HG03064 (cell line): ENCODE measurements at regions not wholly inside any gene's neighbourhood (a gene's known extent, or its start where the extent isn't known, plus 50 kb on each side); places are given as distances from the start of the nearest gene placed in this dataset.

Experiments used
- ATAC-seq: cut with Tn5 transposase; IDR thresholded peaks from one replicate; pipeline ENCODE4 v1.9.1; 2021; ENCODE audit warnings: low read depth; ENCODE audit not compliant: unreplicated experiment

DNA sequence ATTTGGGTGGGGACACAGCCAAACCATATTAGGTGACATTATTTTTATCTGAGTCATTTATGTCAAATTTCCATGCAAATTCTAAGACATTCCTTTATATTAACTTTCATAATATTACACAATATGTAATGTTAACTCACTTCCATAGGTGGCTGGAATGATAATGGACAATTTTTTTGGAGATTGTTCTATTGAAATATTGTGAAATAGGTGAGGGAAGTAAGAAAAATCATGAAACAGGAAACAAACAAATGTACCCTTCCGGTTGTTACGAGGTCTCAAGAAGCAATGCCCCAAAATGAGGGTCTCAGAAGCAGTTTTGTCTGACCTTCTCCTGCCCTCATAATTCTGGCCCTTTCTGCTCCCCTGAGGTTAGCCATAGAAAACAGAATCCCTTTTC, 306.5 kb downstream of the HDGFL1 start:
- ATAC-seq = no peak

GRCh38 chr6:22878324-22878701, 308.9 kb downstream of the HDGFL1 start:
- ATAC-seq = no peak

- no peak for ATAC-seq
Observed at GRCh38 chr6:22878706-22879105, 309.3 kb downstream of the HDGFL1 start.

DNA sequence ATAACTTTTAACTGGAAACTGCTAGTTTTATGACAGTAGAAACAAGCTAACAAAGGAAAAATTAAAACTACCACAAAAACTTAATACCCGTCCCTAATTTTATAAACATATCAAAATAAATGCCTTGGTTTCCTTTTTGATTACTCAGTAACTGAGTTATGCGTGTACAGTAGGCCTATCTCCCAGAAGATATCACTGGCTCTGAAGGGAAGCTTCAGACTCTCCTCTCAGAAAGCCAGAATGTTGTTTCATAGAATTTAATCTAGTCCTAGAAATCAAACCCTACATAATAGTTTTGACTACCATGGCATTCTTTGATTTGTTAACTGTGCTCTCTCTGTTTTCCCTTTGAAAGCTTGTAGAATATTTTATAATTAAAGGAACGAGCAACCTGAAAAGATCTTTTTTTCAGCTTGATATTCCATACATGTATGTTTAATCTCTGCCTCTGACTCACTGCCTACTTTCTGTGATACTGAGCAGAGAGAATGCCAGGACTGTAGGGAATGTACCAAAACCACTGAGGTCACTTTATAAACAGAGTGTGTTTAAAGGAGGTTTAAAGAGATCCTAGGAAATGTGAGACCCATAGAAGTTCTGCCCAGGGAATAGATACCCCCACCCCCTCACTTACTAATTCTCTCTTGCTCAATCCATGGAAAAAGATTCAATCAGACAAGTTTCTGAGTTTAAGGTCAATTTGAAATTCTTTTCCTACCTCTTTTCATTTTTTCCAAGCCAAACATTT, 311.5 kb downstream of the HDGFL1 start:
- ATAC-seq = no peak

- ATAC-seq = no peak
Observed at GRCh38 chr6:22882581-22882980, 313.2 kb downstream of the HDGFL1 start.

- ATAC-seq = no peak
Observed at GRCh38 chr6:22883061-22883717, 313.8 kb downstream of the HDGFL1 start.

DNA sequence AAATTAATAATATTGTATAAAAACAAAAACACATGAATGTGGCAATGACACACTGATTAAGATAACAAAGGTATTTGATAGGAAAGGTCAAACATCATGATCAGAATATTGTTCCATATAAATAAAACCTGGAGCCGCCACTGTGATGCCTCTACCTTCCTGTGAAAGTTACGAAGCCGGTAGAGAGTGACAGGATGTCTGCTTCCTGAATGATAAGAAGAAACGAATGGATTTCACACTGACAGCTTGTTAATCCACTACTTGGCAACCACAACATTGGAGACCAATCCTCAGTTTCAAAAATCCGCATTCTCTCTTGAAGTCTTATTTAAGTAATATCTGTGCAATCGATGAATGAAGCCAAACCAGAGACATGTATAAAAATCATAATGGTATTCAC, 315.1 kb downstream of the HDGFL1 start:
- no peak for ATAC-seq

DNA sequence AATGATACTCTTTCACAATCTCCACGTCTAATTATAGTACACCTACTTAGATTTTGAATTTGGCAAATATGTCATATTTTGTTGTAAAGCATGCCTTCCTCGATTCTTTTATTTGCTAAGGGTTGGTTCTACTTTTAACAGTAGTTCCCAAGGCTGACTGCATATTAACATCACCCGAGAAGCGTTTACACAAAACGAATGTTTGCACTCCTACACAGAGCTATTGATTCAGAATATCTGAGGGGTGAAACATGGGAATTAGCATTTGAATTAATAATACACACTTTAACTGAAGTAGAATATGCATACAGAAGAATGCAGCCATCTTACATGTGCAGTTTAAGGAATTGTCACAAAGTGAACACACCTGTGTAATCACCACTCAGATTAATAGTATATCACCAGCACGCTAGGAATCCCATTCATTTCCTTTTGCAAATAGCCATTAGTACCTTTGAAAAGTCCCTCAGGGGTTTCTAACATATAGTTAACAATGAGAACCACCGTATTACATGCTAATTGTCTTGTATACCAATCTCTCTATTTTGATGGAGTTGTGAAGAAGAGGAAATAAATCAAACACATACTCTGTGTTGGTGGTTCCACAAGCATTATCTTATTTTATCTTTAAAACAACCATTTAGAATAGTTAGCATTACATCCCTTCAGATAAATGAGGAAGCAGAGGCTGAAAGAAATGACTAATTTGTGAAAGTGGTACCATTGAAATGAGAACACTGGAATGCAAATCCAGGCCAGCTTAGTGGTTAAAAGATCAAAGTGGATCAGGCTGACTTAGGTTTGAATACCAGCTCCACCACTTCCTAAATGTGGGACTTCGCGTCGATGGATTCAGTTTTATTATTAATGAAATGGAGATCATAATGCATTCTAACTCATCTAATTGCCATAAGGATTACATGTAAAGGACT, 317.6 kb downstream of the HDGFL1 start:
- ATAC-seq = no peak

GRCh38 chr6:22888163-22888752, 318.9 kb downstream of the HDGFL1 start:
- ATAC-seq = no peak

DNA sequence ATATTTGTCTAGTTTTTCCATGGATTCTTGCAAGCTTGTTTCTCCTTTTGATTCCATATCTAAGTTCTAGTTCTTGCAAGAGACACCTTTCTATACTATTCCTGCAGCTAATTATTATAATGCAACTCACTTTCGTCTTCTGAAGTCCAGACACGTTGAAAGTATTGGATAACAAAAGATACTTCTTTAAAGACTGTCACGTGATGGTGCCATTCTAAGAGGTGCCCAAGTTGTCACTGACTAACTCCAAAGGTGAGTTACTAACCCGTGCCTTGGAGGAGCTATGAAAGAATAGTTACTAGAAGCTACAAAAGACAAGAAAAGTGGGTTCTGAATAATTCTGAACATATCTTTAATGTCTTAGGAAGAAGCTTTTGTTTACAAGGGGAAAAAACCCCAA, 322.6 kb downstream of the HDGFL1 start:
- no peak for ATAC-seq

- no peak for ATAC-seq
Observed at GRCh38 chr6:22892452-22892851, 323.1 kb downstream of the HDGFL1 start.

GRCh38 chr6:22896696-22897095, 327.3 kb downstream of the HDGFL1 start:
- ATAC-seq = no peak

DNA sequence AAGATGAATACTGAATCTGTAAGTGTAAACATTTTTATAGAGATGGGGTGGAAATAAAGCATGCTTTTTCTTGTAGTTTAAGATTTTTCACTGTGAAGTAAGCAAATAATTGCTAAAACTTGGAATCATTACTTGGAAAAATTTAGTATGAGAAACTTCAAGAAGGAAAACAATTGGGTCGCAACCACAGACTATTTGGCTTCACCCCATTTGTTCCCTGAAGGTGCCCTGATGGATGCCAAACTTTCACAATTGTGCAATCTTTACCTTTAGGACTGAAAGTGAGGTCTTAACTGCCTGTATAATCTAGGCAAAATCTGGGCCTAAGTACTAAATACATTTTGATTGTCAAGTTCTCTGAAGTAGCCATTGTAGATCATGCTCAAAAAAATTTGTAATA, 330.1 kb downstream of the HDGFL1 start:
- ATAC-seq = no peak

DNA sequence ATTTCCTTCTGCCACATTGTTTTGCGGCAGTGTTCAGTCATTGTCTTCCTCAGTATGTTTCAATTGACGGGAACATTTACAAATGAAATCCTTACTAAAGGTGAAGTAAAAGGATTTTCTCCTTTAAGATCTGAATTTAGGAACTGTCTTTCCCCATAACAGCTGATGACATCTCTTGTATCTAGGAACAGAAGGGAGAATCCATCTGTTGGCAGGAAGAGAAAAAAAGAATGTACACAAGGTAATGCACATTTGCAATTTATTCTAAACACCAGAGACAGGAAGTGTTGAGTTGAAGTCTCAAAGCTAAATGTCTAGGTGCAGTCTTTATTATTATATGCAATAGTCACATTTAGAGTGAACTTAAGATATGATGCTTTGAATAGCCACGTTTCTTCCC, 334.5 kb downstream of the HDGFL1 start:
- ATAC-seq = no peak

- no peak for ATAC-seq
Observed at GRCh38 chr6:22904431-22904830, 335.1 kb downstream of the HDGFL1 start.

DNA sequence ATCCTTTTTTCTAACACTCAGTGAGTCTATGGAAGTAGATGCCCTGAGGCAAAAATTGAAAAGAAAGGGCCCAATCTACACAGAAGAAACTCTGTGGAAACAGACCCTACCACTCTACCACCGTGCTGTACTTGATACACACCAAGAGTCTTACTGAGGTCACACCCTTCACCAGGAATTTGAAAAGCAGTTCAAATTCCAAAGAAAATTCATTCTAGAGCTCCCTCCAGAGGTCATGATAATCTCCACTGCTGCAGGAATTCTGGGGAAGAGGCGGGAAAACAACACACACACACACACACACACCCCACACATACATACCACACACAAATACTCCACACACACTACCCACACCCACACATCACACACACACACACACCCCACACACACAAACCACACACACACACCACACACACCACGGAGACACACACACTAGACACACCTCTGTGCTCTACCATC, 336.8 kb downstream of the HDGFL1 start:
- no peak for ATAC-seq

DNA sequence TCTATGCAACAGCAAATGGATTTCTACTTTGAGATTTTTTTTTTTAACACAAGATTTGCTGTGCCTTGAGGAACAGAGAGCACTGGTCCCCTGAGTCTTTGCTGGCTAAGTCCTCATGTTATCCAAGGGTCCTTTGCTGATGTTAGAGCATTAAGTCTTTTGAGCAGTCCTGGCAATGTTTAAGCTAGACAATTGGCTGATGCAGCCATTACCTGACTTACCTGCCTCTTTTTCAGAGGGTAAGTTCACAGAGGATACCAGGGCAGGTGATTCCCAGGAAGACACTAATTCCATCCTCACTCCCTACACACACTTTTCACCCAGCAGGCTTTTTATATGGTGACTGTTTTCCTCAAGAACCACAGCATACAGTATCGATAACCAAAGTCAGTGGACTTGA, 337.7 kb downstream of the HDGFL1 start:
- no peak for ATAC-seq

DNA sequence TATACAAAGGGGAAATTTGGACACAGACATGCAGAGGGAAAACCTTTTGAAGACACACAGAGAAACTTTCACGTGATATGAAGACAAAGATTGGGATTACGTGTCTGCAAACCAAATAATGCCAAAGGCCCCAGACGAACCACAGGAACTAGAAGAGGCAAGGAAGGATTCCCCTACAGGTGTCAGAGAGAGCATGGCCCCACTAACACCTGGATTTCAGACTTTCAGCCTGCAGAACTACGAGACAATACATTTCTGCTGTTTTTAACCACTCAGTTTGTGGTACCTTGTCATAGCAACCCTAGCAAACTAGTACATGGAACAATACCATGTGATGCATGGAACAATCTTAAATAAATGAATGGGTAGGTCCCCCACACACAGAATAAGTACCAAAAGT, 341.0 kb downstream of the HDGFL1 start:
- ATAC-seq = no peak

GRCh38 chr6:22913612-22914011, 344.2 kb downstream of the HDGFL1 start:
- no peak for ATAC-seq

DNA sequence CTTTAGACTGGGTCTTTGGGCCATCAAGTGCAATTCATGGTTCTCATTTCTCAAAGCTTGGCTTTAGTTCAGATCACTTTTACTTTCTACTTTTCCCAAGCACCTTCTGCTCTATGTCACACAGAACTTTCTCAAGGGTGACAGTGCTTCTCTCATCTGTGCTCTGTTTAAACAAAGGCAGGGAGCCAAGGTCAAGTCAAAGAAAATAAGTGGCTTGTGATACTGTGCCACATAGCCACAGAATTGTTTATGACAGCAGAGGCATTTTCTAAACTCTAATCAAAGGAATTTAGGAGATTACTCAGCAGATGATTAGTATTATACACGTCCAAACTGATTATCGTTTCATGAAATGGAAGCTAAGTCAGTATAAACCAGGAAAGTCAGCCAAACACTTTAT, 348.0 kb downstream of the HDGFL1 start:
- ATAC-seq = no peak

GRCh38 chr6:22921828-22922227, 352.5 kb downstream of the HDGFL1 start:
- no peak for ATAC-seq
